Frontal cortex (tissue), 3 donors: ENCODE measurements at regions not wholly inside any gene's neighbourhood (a gene's known extent, or its start where the extent isn't known, plus 50 kb on each side); places are given as distances from the start of the nearest gene placed in this dataset.
"Not testable (repeated sequence)": the region's sequence is repeated elsewhere in the genome, so short reads cannot be mapped to it uniquely, and the experiment has no call there.

ENCODE experiments used
- DNase-seq, 2 donors: peaks; one replicate each; pipeline ENCODE4 v3.0.0; 2012; ENCODE audit warnings: low spot score in 2 of 2
- FAIRE-seq: peaks from 2 replicates; lab custom pipeline; 2012; peaks lifted over from hg19 to GRCh38; lab: Jason Lieb, UNC
- donor health status: control.
- donor health status: control.
- donor health status: control.

DNA sequence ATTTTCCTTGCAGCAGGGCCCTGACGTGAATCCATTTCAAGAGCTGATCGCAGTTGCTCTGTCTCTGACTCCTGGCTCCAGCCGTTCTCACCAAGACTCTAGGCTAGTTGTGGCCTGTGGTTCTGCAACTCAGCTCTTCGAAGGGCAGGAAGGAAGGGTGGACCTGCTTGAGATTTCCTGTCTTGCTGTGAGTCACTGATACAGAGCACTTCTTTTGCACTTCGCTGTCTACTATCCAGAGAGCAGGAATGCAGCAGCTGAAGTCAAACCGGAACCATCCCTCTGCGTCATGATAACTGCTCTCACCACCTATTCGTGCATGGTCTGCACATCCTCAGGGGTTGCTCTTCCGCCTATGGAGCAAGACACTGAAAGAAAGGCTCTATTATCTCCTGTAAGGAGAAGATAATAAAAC lies 59.7 kb downstream of the RAP2B start:
- DNase-seq (peak; percentile 6 to 29), FAIRE-seq (no peak)

GRCh38 chr3:153226877-153227276 lies 64.9 kb downstream of the RAP2B start:
- FAIRE-seq, DNase-seq: not testable (repeated sequence)

- FAIRE-seq, DNase-seq: not testable (repeated sequence)
Measured at GRCh38 chr3:153230427-153230826, 68.4 kb downstream of the RAP2B start.

DNA sequence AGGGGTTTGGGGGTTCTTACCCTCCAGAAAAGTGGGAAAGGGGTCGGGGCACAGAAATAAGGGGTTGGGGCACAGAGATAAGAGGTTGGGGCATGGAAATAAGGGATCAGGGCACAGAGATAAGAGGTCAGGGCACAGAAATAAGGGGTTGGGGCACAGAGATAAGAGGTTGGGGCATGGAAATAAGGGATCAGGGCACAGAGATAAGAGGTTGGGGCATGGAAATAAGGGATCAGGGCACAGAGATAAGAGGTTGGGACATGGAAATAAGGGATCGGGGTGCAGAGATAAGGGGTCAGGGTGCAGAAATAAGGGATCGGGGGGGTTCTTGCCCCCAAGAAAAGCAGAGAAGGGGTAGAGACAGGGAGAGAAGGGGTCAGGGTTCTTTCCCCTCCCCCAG lies 69.2 kb downstream of the RAP2B start:
- DNase-seq, FAIRE-seq: not testable (repeated sequence)

GRCh38 chr3:153232050-153232752 lies 70.2 kb downstream of the RAP2B start:
- DNase-seq, FAIRE-seq: not testable (repeated sequence)

DNA sequence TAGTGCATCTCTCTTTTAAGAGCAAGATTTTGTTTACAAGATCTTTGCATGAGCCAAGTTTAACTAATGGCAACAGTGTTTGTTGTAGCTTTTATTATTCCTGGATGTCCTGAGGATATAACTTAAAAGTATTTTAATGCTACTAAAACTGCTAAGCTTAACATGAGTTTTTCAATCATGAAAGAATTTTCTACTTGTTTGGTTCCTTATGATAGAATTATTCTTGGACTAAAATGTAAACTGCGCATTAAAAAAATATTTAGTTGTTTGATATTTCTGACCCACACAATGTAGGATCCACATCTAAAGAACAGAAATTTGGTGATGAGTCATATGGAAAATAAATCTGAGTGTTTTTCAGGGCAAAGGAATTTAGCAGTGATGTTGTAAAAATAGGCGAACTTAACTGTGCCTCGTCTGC lies 70.8 kb downstream of the RAP2B start:
- DNase-seq, result no peak
- FAIRE-seq, result no peak

DNA sequence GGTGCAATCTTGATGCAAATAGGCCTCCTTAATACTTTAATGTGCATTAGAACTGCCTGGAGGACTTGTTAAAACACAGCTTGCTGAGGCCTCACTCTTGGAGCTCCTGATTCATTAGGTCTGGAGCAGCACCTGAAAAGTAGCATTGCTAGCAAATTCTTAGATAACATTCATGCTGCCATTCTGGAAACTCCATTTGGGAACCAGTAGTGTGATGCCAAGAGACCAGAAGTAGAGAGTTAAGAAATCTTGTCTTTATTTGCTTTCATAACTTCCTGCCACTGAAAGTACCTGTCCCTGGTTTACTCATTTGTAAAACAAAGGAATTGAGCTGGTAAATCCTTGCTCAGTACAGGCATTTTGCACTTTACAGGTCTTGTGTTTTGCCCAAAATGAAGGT lies 72.0 kb downstream of the RAP2B start:
- FAIRE-seq, result no peak

GRCh38 chr3:153242896-153243295 lies 80.9 kb downstream of the RAP2B start:
- no peak for FAIRE-seq
- no peak for DNase-seq

More for the DNA sequence above, 72.0 kb downstream of the RAP2B start:
- DNase-seq, result no peak

DNA sequence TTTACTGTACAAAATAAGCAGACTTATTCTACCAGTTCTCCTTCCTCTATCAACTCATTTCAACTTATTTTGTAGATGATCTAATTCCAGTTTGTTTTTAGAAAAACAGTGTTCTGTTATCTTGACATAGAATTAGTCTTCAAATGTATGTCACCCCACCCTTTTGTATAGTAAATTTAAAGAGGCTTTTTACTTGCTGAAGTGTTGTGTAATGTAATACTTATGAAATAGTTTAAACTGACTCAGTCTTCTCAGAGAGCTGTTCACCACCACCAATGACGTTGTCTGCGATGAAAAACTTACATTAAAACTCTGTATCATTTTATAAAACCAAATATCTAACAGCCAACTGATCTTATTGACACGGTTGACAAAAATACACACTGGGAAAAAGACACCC lies 82.9 kb downstream of the RAP2B start:
- DNase-seq, result no peak
- FAIRE-seq, result no peak

GRCh38 chr3:153245661-153246060 lies 83.6 kb downstream of the RAP2B start:
- no peak for DNase-seq
- no peak for FAIRE-seq

DNA sequence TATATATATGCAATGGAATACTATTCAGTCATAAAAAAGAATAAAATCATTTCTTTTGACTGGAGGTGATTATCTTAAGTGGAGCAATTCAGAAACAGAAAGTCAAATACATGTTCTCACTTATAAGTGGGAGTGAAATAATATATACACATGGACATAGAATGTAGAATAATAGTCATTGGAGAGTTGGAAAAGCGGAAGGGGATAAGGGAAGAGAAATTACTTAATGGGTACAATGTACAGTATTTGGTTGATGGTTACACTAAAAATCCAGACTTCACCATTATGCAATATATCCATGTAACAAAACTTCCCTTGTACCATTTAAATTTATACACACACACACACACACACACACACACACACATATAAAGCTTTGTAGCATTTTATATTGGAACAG lies 84.3 kb downstream of the RAP2B start:
- DNase-seq, result no peak
- no peak for FAIRE-seq

DNA sequence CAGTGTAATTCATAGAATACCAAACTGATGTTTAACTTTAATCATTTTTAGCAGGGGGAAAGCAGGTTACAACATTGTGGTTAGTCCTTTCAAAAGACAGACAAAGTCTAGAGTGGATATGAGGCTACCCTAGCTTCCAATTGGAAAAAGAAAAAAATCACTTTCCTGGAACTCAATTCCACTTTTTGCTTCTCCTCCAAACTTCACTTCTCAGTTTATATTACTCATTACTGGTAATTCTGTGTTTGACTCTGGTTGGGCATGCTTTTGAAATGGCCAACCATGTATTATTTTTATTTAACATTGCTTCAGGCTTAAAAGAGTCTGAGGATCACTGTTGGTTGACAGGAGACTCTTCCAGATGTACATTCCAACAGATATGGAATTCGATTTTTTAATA lies 84.8 kb downstream of the RAP2B start:
- FAIRE-seq (no peak), DNase-seq (no peak)

DNA sequence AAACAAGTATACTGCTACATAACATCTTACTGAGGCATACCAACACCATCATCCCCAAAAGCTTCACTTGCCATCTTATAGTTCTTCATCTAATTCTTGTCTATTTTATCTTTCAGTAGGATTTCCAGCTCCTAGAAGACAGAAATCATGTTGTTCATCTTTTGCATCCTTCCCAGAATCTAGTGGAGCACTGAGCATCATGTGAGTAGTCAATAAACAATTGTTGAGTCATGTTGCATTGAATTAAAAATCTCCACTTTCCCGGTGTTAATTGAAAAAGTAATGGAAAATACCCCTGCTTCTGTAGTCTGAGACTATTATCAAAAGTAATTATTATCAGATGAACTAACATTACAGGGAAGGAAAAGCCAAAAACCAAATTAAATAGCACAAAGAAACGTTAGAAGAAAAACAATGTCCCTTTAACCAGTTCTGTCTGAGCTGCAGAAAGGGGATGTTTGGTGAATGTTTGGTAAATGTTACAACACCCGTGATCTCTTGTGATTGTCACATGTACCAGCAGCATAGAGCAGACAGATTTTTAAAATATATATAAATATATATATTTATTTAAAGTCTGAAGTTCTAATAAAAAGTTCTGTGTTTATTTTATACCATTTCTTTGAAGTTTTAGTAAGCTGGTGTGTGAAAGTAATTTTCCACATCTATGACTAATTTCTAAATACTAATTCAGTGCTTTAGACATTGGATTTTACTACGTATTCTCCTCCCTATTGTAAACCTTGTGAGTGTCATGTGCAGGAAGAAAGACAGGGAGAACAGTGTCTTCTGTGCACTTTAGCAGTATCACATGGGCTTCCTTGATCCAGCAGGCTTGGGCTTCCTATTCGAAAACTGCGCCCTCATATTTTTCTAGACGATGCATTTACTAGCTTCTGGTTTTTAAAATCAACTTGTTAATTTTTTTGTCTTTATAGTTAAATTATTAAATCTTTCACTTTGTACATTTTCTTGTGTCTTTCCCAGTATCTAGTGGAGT lies 85.6 kb downstream of the RAP2B start:
- FAIRE-seq (no peak), DNase-seq (no peak)

DNA sequence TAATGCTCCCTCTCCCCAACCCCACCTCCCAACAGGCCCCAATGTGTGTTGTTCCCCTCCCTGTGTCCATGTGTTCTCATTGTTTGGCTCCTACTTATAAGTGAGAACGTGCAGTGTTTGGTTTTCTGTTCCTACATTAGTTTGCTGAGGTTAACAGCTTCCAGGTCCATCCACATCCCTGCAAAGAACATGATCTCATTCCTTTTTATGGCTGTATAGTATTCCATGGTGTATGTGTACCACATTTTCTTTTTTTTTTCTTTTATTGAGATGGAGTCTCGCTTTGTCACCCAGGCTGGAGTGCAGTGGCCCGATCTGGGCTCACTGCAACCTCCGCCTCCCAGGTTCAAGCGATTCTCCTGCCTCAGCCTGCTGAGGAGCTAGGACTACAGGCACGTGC lies 86.8 kb downstream of the RAP2B start:
- not testable (repeated sequence) for FAIRE-seq, DNase-seq

- no peak for FAIRE-seq
- DNase-seq, result no peak
Measured at GRCh38 chr3:153249906-153250305, 87.9 kb downstream of the RAP2B start.

DNA sequence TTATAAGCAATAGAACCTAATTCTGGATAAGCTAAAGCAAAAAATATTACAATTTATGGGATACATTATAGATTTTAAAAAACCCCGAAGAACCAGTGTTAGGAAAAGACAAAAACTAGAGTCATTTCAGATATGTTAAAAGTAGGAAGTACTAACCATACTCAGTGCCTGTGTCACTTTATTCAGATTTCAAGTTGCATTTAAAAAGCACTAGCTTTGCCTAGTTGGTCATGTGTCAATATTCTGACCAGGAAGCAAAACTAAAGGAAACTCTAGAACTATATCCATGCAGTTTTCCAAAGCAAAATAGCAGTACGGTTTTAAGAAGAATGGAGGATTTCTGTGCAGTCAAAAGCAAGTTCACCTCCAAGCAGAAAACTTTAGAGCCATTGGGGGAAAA lies 88.4 kb downstream of the RAP2B start:
- DNase-seq (no peak), FAIRE-seq (no peak)

DNA sequence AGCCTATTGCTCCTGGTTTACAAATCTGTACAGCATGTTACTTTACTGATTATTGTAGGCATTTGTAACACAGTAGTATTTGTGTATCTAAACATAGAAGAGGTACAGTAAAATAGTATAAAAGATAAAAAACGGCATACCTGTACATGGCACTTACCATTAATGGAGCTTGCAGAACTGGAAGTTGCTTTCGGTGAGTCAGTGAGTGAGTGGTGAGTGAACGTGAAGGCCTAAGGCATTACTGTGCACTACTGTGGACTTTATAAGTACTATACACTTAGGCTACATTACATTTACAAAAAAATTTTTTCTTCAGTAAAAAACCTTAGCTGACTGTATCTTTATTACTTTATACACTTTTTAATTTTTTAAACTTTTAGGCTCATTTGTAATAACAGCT lies 90.9 kb downstream of the RAP2B start:
- DNase-seq (no peak), FAIRE-seq (no peak)

DNA sequence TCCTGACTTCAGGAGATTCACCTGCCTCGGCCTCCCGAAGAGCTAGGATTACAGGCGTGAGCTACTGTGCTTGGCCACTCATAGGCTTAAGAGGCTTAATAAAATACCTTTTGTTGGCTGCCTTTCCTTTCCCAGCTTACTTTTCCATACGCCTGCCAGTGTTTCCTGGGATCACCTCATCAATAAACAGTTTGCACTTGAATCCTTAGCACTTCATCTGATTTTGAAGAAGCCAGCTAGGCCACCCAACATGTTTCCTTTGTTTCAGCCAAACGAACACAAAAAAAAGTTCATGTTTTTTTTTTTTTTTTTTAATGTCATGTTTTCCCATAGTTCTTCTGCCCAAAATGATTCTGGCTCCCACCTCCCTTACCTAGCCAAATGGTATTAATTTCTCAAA lies 92.3 kb downstream of the RAP2B start:
- FAIRE-seq, result no peak
- no peak for DNase-seq

DNA sequence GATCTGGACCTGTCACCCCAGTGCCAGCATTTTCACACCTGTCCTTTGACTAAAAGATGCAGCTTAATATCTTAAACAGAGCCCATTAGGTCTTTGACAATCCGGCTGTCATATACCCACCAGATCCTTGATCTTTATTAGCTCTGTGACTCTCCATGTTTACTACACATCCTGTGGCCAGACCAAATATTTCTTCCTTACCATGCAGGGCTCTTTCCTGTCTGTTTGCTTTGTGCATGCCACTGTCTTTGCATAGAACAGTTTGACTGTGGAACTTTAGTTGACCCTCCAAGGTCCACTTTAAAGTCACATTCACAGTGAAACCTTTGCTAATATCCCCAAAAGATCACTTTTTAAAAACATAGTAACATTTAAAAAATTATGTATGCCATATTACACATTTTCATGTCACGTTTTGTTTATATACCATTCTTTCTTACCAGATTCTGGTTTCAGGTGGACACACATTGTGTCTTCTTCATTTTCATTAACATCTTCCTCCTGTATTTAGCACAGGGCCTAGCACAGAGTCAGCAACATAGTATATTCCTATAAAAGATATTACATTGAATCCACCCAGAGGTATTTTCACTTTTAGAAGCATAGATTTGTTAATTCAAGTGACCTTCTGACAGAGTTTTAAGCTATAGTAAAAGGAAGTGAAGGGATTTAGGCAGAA lies 95.8 kb downstream of the RAP2B start:
- FAIRE-seq (no peak), DNase-seq (no peak)

GRCh38 chr3:153259956-153260355 lies 97.9 kb downstream of the RAP2B start:
- no peak for DNase-seq
- FAIRE-seq, result no peak
